ENCODE measurements at regions not wholly inside any gene's neighbourhood (a gene's known extent, or its start where the extent isn't known, plus 50 kb on each side); places are given as distances from the start of the nearest gene placed in this dataset.

DNA sequence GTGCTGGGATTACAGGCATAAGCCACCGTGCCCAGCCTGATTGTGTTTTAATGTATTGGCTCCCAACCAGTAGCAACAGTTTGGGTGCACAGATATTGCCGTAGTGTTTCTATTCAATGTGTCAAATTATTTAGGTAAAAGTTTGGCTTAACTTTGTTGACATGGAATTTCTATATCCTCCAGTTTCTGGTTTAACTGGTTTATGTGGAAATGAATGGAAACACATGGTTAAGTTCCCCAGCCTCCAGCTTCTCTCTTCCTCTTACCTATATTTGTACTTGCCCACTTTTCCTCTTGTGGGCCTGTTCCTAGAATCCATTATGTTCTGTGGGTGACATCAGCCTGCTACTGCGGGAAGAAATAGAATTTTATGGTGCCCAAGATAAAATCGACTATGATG, 53.9 kb upstream of the ESR1 start:
- no peak for DNase-seq (ENCODE audit: extremely low read depth in 1 of 2, low read depth in 1 of 2)

- peak in 1 of 2 donors; percentile 10 for DNase-seq (ENCODE audit: extremely low read depth in 1 of 2, low read depth in 1 of 2)
Measured at GRCh38 chr6:151757506-151757955, 50.0 kb upstream of the ESR1 start.
